ENCODE measurements at regions not wholly inside any gene's neighbourhood (a gene's known extent, or its start where the extent isn't known, plus 50 kb on each side); places are given as distances from the start of the nearest gene placed in this dataset.
A peak's percentile ranks its signal among the peaks of the same experiment; 100 is the strongest.

DNA sequence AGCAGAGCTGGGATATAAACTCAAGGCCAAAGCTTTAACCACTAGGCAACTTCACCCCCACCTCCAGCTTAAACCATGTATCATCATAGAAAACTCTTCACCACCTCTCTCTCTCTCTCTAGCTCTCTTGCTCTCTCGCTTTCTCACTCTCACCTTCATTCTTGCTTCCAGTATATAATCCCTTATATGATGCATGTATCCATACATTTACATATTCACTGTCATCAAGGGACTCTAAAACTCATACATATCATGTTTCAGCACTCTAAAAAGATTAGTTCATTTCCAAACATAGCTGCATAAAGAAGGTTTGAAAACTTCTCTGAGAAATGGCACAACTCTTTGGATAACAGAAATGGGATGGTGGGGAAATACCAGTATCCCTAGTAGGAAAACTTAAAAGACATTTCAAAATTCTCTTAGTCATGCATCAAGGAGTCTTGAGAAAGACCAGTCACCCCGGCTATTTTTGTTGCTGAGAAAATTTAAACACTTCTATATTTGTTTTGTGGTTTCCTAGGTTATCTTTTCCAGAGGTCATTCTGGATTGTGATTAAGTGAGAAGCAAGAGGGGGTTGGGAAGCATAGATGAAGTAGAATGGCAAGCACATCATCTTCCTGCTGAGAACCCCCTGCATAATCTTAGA is 447.8 kb upstream of the THBS1 start:
- no peak overlapping the region for H3K4me3 Mint-ChIP-seq (ENCODE audit: unreplicated experiment)
- H3K4me2 ChIP-seq (ENCODE audit: low read length) = peak overlapping the region; percentile 34
- FAIRE-seq (peak; percentile 54), DNase-seq (ENCODE audit: low read depth) (peak; percentile 85)
- H3K9me3 ChIP-seq (ENCODE audit: insufficient read depth, low read depth, low read length) = no peaks in the 10 kb centered on the region
- no peaks in the 10 kb centered on the region for H3K36me3 Mint-ChIP-seq (ENCODE audit: low read depth, unreplicated experiment)
- peaks cover 76% of the 10 kb centered on the region for H3K4me1 Mint-ChIP-seq (ENCODE audit: low read depth, unreplicated experiment)
- peaks cover 9% of the 10 kb centered on the region for H3K9me3 Mint-ChIP-seq (ENCODE audit: unreplicated experiment)
- H3K27ac Mint-ChIP-seq (ENCODE audit: unreplicated experiment) = peak overlapping the region; percentile 87
- peak overlapping the region; percentile 67 for H3K27ac ChIP-seq (ENCODE audit: low read depth, low read length)
- no peaks in the 10 kb centered on the region for H3K27me3 Mint-ChIP-seq (ENCODE audit: low read depth, unreplicated experiment)
- H3K36me3 ChIP-seq (ENCODE audit: insufficient read depth, low read length) = no peaks in the 10 kb centered on the region
- H3K4me1 ChIP-seq (ENCODE audit: insufficient read depth, low read length) = peaks cover 57% of the 10 kb centered on the region
- H4K20me1 ChIP-seq (ENCODE audit: insufficient read depth, low read length) = no peaks in the 10 kb centered on the region
- no peaks in the 10 kb centered on the region for H3K79me2 ChIP-seq (ENCODE audit: insufficient read depth, low read length)
- no peaks in the 10 kb centered on the region for H3K27me3 ChIP-seq (ENCODE audit: insufficient read depth, low read length)
- TF ChIP-seq, protein P1, sequence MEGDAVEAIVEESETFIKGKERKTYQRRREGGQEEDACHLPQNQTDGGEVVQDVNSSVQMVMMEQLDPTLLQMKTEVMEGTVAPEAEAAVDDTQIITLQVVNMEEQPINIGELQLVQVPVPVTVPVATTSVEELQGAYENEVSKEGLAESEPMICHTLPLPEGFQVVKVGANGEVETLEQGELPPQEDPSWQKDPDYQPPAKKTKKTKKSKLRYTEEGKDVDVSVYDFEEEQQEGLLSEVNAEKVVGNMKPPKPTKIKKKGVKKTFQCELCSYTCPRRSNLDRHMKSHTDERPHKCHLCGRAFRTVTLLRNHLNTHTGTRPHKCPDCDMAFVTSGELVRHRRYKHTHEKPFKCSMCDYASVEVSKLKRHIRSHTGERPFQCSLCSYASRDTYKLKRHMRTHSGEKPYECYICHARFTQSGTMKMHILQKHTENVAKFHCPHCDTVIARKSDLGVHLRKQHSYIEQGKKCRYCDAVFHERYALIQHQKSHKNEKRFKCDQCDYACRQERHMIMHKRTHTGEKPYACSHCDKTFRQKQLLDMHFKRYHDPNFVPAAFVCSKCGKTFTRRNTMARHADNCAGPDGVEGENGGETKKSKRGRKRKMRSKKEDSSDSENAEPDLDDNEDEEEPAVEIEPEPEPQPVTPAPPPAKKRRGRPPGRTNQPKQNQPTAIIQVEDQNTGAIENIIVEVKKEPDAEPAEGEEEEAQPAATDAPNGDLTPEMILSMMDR (IDR thresholded peaks at IDR 0.05; ENCODE audit: insufficient read depth, low read depth, low read length) = no peak
- TF ChIP-seq EZH2 (IDR thresholded peaks at IDR 0.05; ENCODE audit: insufficient read depth, low read length) = no peak
- H3K4me3 ChIP-seq (ENCODE audit: insufficient read depth, low read depth, low read length) = no peak overlapping the region
- H2AFZ ChIP-seq (ENCODE audit: low read depth, low read length) = no peak overlapping the region
- peak overlapping the region; percentile 48 for H3K9ac ChIP-seq (ENCODE audit: low read length)

DNA sequence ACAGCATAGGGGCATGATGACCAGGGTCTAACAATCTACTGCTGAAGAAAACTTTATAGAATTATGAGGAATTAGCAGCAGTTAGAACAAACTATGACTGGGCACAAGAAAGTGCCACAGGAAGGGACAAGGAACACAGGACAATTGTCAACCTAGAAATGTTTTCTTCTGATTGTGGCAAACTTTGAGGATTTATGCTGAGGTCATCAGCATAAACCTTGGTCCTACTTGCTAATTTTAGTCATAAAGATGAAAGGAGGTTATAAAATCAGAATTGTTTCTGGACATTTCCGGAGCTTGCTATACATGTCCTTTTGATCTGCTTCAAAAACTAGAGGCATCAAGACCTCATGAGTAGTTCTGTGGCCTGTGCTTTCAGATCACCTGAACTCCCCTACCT is 446.6 kb upstream of the THBS1 start:
- no peak overlapping the region for H3K27ac ChIP-seq (ENCODE audit: low read depth, low read length)
- H3K4me3 Mint-ChIP-seq (ENCODE audit: unreplicated experiment) = no peak overlapping the region

More for the DNA sequence above, 446.6 kb upstream of the THBS1 start:
- peaks cover 9% of the 10 kb centered on the region for H3K9me3 Mint-ChIP-seq (ENCODE audit: unreplicated experiment)
- Histone ChIP-seq H3K9me3 (ENCODE audit: insufficient read depth, low read depth, low read length) (no peaks in the 10 kb centered on the region), H3K4me1 (ENCODE audit: insufficient read depth, low read length) (peaks cover 44% of the 10 kb centered on the region), H3K27me3 (ENCODE audit: insufficient read depth, low read length) (no peaks in the 10 kb centered on the region), H3K79me2 (ENCODE audit: insufficient read depth, low read length) (no peaks in the 10 kb centered on the region), H4K20me1 (ENCODE audit: insufficient read depth, low read length) (no peaks in the 10 kb centered on the region), H3K36me3 (ENCODE audit: insufficient read depth, low read length) (no peaks in the 10 kb centered on the region), H2AFZ (ENCODE audit: low read depth, low read length) (no peak overlapping the region), H3K9ac (ENCODE audit: low read length) (no peak overlapping the region), H3K4me3 (ENCODE audit: insufficient read depth, low read depth, low read length) (no peak overlapping the region), H3K4me2 (ENCODE audit: low read length) (no peak overlapping the region)
- TF ChIP-seq, protein P1 (IDR thresholded peaks at IDR 0.05; ENCODE audit: insufficient read depth, low read depth, low read length) = no peak
- TF ChIP-seq EZH2 (IDR thresholded peaks at IDR 0.05; ENCODE audit: insufficient read depth, low read length) = no peak
- H3K36me3 Mint-ChIP-seq (ENCODE audit: low read depth, unreplicated experiment) = no peaks in the 10 kb centered on the region
- H3K27ac Mint-ChIP-seq (ENCODE audit: unreplicated experiment) = peak overlapping the region; percentile 87
- H3K27me3 Mint-ChIP-seq (ENCODE audit: low read depth, unreplicated experiment) = no peaks in the 10 kb centered on the region
- DNase-seq (ENCODE audit: low read depth) (no peak), FAIRE-seq (no peak)
- H3K4me1 Mint-ChIP-seq (ENCODE audit: low read depth, unreplicated experiment) = peaks cover 71% of the 10 kb centered on the region
